ENCODE measurements at regions not wholly inside any gene's neighbourhood (a gene's known extent, or its start where the extent isn't known, plus 50 kb on each side); places are given as distances from the start of the nearest gene placed in this dataset.
"Not testable (repeated sequence)": the region's sequence is repeated elsewhere in the genome, so short reads cannot be mapped to it uniquely, and the experiment has no call there.

GRCh38 chr2:186991766-186992417, 142.9 kb upstream of the ZSWIM2 start:
- DNase-seq (ENCODE audit: low read depth), result no peak

- DNase-seq (ENCODE audit: low read depth), result no peak
Measured at GRCh38 chr2:186984966-186985365, 136.0 kb upstream of the ZSWIM2 start.

- no peak for DNase-seq (ENCODE audit: low read depth)
Measured at GRCh38 chr2:186984481-186984880, 135.5 kb upstream of the ZSWIM2 start.

GRCh38 chr2:186980787-186981550, 132.0 kb upstream of the ZSWIM2 start:
- DNase-seq (ENCODE audit: low read depth), result no peak

GRCh38 chr2:186980117-186980442, 131.1 kb upstream of the ZSWIM2 start:
- no peak for DNase-seq (ENCODE audit: low read depth)

- no peak for DNase-seq (ENCODE audit: low read depth)
Measured at GRCh38 chr2:186979439-186980116, 130.6 kb upstream of the ZSWIM2 start.

- no peak for DNase-seq (ENCODE audit: low read depth)
Measured at GRCh38 chr2:186977433-186978045, 128.6 kb upstream of the ZSWIM2 start.

GRCh38 chr2:186976329-186976728, 127.4 kb upstream of the ZSWIM2 start:
- DNase-seq (ENCODE audit: low read depth), result no peak

GRCh38 chr2:186972281-186972970, 123.5 kb upstream of the ZSWIM2 start:
- no peak for DNase-seq (ENCODE audit: low read depth)

GRCh38 chr2:186968277-186968676, 119.3 kb upstream of the ZSWIM2 start:
- DNase-seq (ENCODE audit: low read depth), result no peak

- DNase-seq (ENCODE audit: low read depth), result no peak
Measured at GRCh38 chr2:186966015-186966414, 117.0 kb upstream of the ZSWIM2 start.

GRCh38 chr2:186962085-186962747, 113.2 kb upstream of the ZSWIM2 start:
- DNase-seq (ENCODE audit: low read depth), result no peak

- not testable (repeated sequence) for DNase-seq (ENCODE audit: low read depth)
Measured at GRCh38 chr2:186960241-186960640, 111.3 kb upstream of the ZSWIM2 start.

- DNase-seq (ENCODE audit: low read depth), result no peak
Measured at GRCh38 chr2:186959486-186959885, 110.5 kb upstream of the ZSWIM2 start.

- peak; percentile 80 for DNase-seq (ENCODE audit: low read depth)
Measured at GRCh38 chr2:186950694-186951093, 101.7 kb upstream of the ZSWIM2 start.

- DNase-seq (ENCODE audit: low read depth), result no peak
Measured at GRCh38 chr2:186949726-186950256, 100.8 kb upstream of the ZSWIM2 start.

GRCh38 chr2:186947516-186947915, 98.5 kb upstream of the ZSWIM2 start:
- DNase-seq (ENCODE audit: low read depth), result no peak

GRCh38 chr2:186946896-186947467, 98.0 kb upstream of the ZSWIM2 start:
- no peak for DNase-seq (ENCODE audit: low read depth)

GRCh38 chr2:186941853-186942252, 92.9 kb upstream of the ZSWIM2 start:
- DNase-seq (ENCODE audit: low read depth), result no peak

- DNase-seq (ENCODE audit: low read depth), result no peak
Measured at GRCh38 chr2:186940463-186940862, 91.5 kb upstream of the ZSWIM2 start.

GRCh38 chr2:186934420-186934819, 85.5 kb upstream of the ZSWIM2 start:
- DNase-seq (ENCODE audit: low read depth), result no peak

All from RPMI7951 (cell line).